Prostate gland (tissue), 2 donors: ENCODE measurements at regions not wholly inside any gene's neighbourhood (a gene's known extent, or its start where the extent isn't known, plus 50 kb on each side); places are given as distances from the start of the nearest gene placed in this dataset.

ENCODE experiments used
- POLR2A ChIP-seq: fragments of 450-650 bp; IDR thresholded peaks from one replicate; pipeline ENCODE4 v1.6.1; 2016; ENCODE audit warnings: antibody characterized with exemption, mild to moderate bottlenecking
- POLR2AphosphoS5 ChIP-seq: sonication (generic); formaldehyde crosslinking; IDR thresholded peaks from one replicate; pipeline ENCODE4 v1.6.1; 2017; ENCODE audit warnings: antibody characterized with exemption
- TF ChIP-seq, protein P1 (sequence below), 4 experiments: fragments of 200-600 bp in 2 of 4; fragments of 450-650 bp in 2 of 4; sonication (generic) in 2 of 4; IDR thresholded peaks; 1 replicate in 3 of 4; 2 replicates in 1 of 4; pipeline ENCODE4 v1.5.1; 2016 to 2019; ENCODE audit warnings: antibody characterized with exemption in 4 of 4, mild to moderate bottlenecking in 2 of 4, moderate library complexity in 2 of 4

DNA sequence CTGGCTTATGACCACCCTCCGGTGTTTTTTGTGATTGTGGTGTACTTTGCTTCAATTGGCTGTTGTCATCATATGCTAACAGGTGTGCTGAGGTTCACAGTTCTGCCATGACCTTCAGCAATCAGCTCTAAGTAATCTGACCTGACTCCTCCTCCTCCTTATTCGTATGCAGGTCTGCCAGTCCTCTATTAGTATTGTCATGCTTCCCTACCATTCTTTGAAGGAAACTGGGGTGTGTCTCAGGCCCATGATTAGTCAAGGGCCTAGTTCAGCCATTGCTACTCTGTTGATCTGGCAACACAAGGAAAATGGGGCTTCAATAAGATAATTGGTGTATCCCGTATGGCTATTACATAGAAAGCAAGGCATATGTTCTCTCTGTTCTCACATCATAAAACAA lies 332.3 kb upstream of the DPYD start:
- TF ChIP-seq, protein P1, sequence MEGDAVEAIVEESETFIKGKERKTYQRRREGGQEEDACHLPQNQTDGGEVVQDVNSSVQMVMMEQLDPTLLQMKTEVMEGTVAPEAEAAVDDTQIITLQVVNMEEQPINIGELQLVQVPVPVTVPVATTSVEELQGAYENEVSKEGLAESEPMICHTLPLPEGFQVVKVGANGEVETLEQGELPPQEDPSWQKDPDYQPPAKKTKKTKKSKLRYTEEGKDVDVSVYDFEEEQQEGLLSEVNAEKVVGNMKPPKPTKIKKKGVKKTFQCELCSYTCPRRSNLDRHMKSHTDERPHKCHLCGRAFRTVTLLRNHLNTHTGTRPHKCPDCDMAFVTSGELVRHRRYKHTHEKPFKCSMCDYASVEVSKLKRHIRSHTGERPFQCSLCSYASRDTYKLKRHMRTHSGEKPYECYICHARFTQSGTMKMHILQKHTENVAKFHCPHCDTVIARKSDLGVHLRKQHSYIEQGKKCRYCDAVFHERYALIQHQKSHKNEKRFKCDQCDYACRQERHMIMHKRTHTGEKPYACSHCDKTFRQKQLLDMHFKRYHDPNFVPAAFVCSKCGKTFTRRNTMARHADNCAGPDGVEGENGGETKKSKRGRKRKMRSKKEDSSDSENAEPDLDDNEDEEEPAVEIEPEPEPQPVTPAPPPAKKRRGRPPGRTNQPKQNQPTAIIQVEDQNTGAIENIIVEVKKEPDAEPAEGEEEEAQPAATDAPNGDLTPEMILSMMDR (IDR thresholded peaks at IDR 0.05) = no peak
- TF ChIP-seq POLR2AphosphoS5 (no peak), POLR2A (no peak)
